Keratinocyte (primary cell): ENCODE measurements at regions not wholly inside any gene's neighbourhood (a gene's known extent, or its start where the extent isn't known, plus 50 kb on each side); places are given as distances from the start of the nearest gene placed in this dataset.
A peak's percentile ranks its signal among the peaks of the same experiment; 100 is the strongest.

Experiments
- DNase-seq: peaks from one replicate; pipeline ENCODE4 v3.0.0-alpha.2; 2011; ENCODE audit warnings: low read depth, missing footprints, low spot score
- FAIRE-seq: peaks from 2 replicates; lab custom pipeline; 2011; peaks lifted over from hg19 to GRCh38; lab: Jason Lieb, UNC
- H2AFZ ChIP-seq: 2 replicates; pipeline ENCODE4 v1.6.0; 2012; ENCODE audit warnings: low read length, control low read depth, inconsistent platforms; ENCODE audit not compliant: control insufficient read depth
- H3K27ac ChIP-seq: 2 replicates; pipeline ENCODE4 v1.5.1; 2011; ENCODE audit warnings: low read length; ENCODE audit not compliant: control insufficient read depth, insufficient read depth
- H3K27me3 ChIP-seq: 3 replicates; pipeline ENCODE4 v1.6.0; 2011; ENCODE audit warnings: low read length; ENCODE audit not compliant: control insufficient read depth, insufficient read depth; ENCODE audit errors: extremely low read depth
- H3K36me3 ChIP-seq, 2 experiments: 2 replicates in 1 of 2; 3 replicates in 1 of 2; pipeline ENCODE4 v1.5.1; 2011; ENCODE audit warnings: low read length in 2 of 2, mild to moderate bottlenecking in 1 of 2; ENCODE audit not compliant: control insufficient read depth in 2 of 2, insufficient read depth in 2 of 2; ENCODE audit errors: extremely low read depth in 1 of 2
- H3K4me1 ChIP-seq: 3 replicates; pipeline ENCODE4 v1.5.1; 2011; ENCODE audit warnings: low read length; ENCODE audit not compliant: control insufficient read depth, insufficient read depth; ENCODE audit errors: extremely low read depth
- H3K4me2 ChIP-seq: 3 replicates; pipeline ENCODE4 v1.6.0; 2011; ENCODE audit warnings: low read depth, low read length; ENCODE audit not compliant: control insufficient read depth, insufficient read depth; ENCODE audit errors: extremely low read depth
- H3K4me3 ChIP-seq, 3 experiments: fragments of 200-600 bp in 1 of 3; sonication (generic) in 1 of 3; 2 replicates in 2 of 3; 3 replicates in 1 of 3; pipeline ENCODE4 v1.5.1; 2011 to 2016; ENCODE audit warnings: low read length in 3 of 3, mild to moderate bottlenecking in 3 of 3, control low read depth in 2 of 3, inconsistent platforms in 1 of 3, low read depth in 1 of 3, mixed read lengths in 1 of 3, mixed run types in 1 of 3, moderate library complexity in 1 of 3; ENCODE audit not compliant: control insufficient read depth in 2 of 3, insufficient read depth in 2 of 3; ENCODE audit errors: extremely low read depth in 1 of 3
- H3K79me2 ChIP-seq: 2 replicates; pipeline ENCODE4 v1.6.0; 2012; ENCODE audit warnings: low read length; ENCODE audit not compliant: control insufficient read depth, insufficient read depth
- H3K9ac ChIP-seq: 3 replicates; pipeline ENCODE4 v1.6.0; 2011; ENCODE audit warnings: low read length; ENCODE audit not compliant: control insufficient read depth, insufficient read depth; ENCODE audit errors: extremely low read depth
- H3K9me1 ChIP-seq: 3 replicates; pipeline ENCODE4 v1.6.0; 2011; ENCODE audit warnings: low read length; ENCODE audit not compliant: control insufficient read depth, insufficient read depth; ENCODE audit errors: extremely low read depth
- H3K9me3 ChIP-seq: 2 replicates; pipeline ENCODE4 v1.5.1; 2012; ENCODE audit warnings: low read depth, low read length; ENCODE audit not compliant: control insufficient read depth
- H4K20me1 ChIP-seq: 3 replicates; pipeline ENCODE4 v1.6.0; 2011; ENCODE audit warnings: low read length; ENCODE audit not compliant: control insufficient read depth, insufficient read depth; ENCODE audit errors: extremely low read depth
- EZH2 ChIP-seq: IDR thresholded peaks from one replicate; pipeline ENCODE4 v1.6.1; 2012; ENCODE audit warnings: inconsistent platforms, mild to moderate bottlenecking, low read length, moderate library complexity
- dilution Hi-C: fragments of 300-500 bp; cut with MboI; formaldehyde crosslinking; loops from one replicate; pipeline ENCODE4 v1.7.0; 2020; ENCODE audit warnings: low sequenced_read_pairs; ENCODE audit not compliant: extremely low pct_ligation_motif_present
- TF ChIP-seq, protein P1 (sequence below), 3 experiments: IDR thresholded peaks in 1 of 3; conservative IDR thresholded peaks in 1 of 3; optimal IDR thresholded peaks in 1 of 3; 2 replicates in 2 of 3; 3 replicates in 1 of 3; pipeline versions ENCODE3 to v1.5.1; 2011; ENCODE audit warnings: low read length in 3 of 3, mild to moderate bottlenecking in 3 of 3, moderate library complexity in 2 of 3, control low read depth in 1 of 3, inconsistent platforms in 1 of 3; ENCODE audit not compliant: insufficient read depth in 2 of 3; ENCODE audit errors: extremely low read depth in 1 of 3

DNA sequence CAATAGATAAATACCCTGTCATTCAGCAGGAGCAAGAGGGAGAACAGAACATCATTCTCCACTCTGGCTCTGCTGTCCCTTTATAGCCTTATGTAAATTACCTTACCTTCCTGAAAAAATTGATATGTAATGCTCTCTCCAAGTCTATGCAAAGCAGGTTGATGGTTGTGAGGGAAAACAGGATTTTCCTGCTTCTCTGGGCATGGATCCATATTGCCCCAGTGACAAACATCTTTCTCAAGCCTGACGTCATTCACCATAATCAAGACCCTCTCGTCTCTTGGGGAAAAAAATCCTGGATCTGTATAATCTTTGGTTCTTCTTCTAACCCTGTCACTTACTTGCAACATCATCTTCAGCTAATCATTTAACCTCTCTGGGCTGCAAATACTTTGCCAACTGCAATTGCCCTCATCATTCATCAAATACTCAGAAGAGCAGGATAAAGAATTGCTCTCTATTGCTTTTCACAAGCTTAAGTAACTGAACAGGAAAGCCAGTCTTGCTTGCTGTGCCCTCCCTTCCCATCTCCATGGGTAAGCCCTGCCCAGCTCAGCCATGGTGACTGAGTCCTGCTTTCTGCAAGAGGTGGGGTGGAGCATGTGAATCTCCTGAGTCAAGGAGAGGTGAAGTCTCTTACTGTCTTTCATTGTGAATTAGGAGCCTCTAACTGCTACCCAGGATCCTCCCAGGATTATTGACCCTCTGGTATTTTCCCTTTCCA lies 123.7 kb upstream of the KLF7 start:
- Histone ChIP-seq H3K9me1 (no peaks in the 10 kb centered on the region), H3K27me3 (no peaks in the 10 kb centered on the region), H3K27ac (no peak overlapping the region), H3K9me3 (no peaks in the 10 kb centered on the region), H3K4me3 (no peak overlapping the region), H2AFZ (no peak overlapping the region), H3K9ac (no peak overlapping the region), H3K4me2 (peak overlapping the region; percentile 1), H3K4me1 (peaks cover 23% of the 10 kb centered on the region), H3K36me3 (no peaks in the 10 kb centered on the region), H3K79me2 (no peaks in the 10 kb centered on the region), H4K20me1 (no peaks in the 10 kb centered on the region)
- TF ChIP-seq, protein P1, sequence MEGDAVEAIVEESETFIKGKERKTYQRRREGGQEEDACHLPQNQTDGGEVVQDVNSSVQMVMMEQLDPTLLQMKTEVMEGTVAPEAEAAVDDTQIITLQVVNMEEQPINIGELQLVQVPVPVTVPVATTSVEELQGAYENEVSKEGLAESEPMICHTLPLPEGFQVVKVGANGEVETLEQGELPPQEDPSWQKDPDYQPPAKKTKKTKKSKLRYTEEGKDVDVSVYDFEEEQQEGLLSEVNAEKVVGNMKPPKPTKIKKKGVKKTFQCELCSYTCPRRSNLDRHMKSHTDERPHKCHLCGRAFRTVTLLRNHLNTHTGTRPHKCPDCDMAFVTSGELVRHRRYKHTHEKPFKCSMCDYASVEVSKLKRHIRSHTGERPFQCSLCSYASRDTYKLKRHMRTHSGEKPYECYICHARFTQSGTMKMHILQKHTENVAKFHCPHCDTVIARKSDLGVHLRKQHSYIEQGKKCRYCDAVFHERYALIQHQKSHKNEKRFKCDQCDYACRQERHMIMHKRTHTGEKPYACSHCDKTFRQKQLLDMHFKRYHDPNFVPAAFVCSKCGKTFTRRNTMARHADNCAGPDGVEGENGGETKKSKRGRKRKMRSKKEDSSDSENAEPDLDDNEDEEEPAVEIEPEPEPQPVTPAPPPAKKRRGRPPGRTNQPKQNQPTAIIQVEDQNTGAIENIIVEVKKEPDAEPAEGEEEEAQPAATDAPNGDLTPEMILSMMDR (optimal IDR thresholded peaks at IDR 0.05 in 1 of 3, IDR thresholded peaks at IDR 0.05 in 1 of 3, conservative IDR thresholded peaks at IDR 0.05 in 1 of 3; ENCODE audit: extremely low read depth in 1 of 3, insufficient read depth in 2 of 3, low read length in 3 of 3) = no peak
- no peak for TF ChIP-seq EZH2
- dilution Hi-C loops = no loop called here
- FAIRE-seq (peak; percentile 53), DNase-seq (no peak)

DNA sequence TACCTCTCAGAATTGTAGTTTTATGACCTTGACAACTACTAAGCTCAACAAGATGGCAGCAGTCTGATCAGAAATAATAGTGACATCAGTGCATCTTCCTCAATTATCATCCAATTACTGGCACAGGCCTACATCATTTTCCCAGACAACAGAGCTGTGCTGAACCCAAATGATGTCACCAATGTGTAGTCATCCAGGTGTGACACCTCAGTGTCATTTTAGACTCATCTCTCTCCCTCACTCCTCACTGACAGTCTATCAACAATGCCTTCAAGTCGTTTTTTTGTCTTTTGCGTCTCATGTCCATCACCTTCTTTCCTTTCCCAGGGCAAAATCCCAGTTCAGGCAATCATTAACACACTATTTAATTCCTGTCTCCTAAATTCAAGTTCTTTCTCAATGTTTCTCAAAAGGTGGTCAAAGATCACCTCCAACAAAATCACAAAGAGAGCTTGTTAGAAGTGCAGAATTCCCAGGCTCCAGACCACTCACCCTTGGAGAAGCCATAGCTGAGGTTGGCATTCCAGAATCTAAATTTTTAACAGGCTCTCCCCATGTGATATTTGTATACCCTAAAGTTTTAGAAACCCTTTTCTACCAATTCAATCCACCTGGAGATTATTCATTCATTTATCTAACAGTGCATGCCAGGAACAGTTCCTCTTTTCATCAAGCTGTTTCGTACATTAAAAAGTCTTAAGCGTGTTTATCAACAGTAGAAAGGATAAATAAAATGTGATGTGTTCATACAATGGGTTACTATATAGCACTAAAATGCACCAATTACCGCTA lies 125.3 kb upstream of the KLF7 start:
- H3K27ac ChIP-seq = no peak overlapping the region
- no peaks in the 10 kb centered on the region for H3K9me3 ChIP-seq
- dilution Hi-C loops = no loop called here
- H4K20me1 ChIP-seq = no peaks in the 10 kb centered on the region
- TF ChIP-seq, protein P1 (optimal IDR thresholded peaks at IDR 0.05 in 1 of 3, IDR thresholded peaks at IDR 0.05 in 1 of 3, conservative IDR thresholded peaks at IDR 0.05 in 1 of 3; ENCODE audit: extremely low read depth in 1 of 3, insufficient read depth in 2 of 3, low read length in 3 of 3) = no peak
- no peak for TF ChIP-seq EZH2
- H3K9ac ChIP-seq = no peak overlapping the region
- H2AFZ ChIP-seq = no peak overlapping the region
- no peaks in the 10 kb centered on the region for H3K27me3 ChIP-seq
- no peaks in the 10 kb centered on the region for H3K36me3 ChIP-seq
- FAIRE-seq (no peak), DNase-seq (no peak)
- H3K79me2 ChIP-seq = no peaks in the 10 kb centered on the region
- peaks cover 14% of the 10 kb centered on the region for H3K4me1 ChIP-seq
- H3K4me3 ChIP-seq = no peak overlapping the region
- no peak overlapping the region for H3K4me2 ChIP-seq
- H3K9me1 ChIP-seq = no peaks in the 10 kb centered on the region
